Esophagus squamous epithelium (tissue), 4 donors: ENCODE measurements at regions not wholly inside any gene's neighbourhood (a gene's known extent, or its start where the extent isn't known, plus 50 kb on each side); places are given as distances from the start of the nearest gene placed in this dataset.

Experiments
- CTCF ChIP-seq, 6 experiments: fragments of 450-650 bp in 4 of 6; fragments of 200-600 bp in 2 of 6; sonication (generic) in 2 of 6; IDR thresholded peaks; one replicate each; pipeline ENCODE4 v1.5.1; 2016 to 2019; ENCODE audit warnings: antibody characterized with exemption in 6 of 6, mild to moderate bottlenecking in 4 of 6, moderate library complexity in 4 of 6
- POLR2A ChIP-seq, 4 donors: fragments of 450-650 bp; IDR thresholded peaks; one replicate each; pipeline ENCODE4 v1.6.1; 2017; ENCODE audit warnings: antibody characterized with exemption in 4 of 4, mild to moderate bottlenecking in 4 of 4, moderate library complexity in 3 of 4

GRCh38 chr7:57642730-57643129, 192.8 kb downstream of the ZNF716 start:
- TF ChIP-seq CTCF (IDR thresholded peaks at IDR 0.05) = no peak
- TF ChIP-seq POLR2A (IDR thresholded peaks at IDR 0.05) = no peak
